CD4-positive, alpha-beta T cell treated with Interferon gamma for 1 hour (primary cell): ENCODE measurements at regions not wholly inside any gene's neighbourhood (a gene's known extent, or its start where the extent isn't known, plus 50 kb on each side); places are given as distances from the start of the nearest gene placed in this dataset.

ENCODE experiments used
- DNase-seq: peaks from one replicate; pipeline ENCODE4 v3.0.0-alpha.2; 2020

- DNase-seq, result no peak
Observed at GRCh38 chr3:182524711-182525401, 268.4 kb upstream of the ATP11B start.

DNA sequence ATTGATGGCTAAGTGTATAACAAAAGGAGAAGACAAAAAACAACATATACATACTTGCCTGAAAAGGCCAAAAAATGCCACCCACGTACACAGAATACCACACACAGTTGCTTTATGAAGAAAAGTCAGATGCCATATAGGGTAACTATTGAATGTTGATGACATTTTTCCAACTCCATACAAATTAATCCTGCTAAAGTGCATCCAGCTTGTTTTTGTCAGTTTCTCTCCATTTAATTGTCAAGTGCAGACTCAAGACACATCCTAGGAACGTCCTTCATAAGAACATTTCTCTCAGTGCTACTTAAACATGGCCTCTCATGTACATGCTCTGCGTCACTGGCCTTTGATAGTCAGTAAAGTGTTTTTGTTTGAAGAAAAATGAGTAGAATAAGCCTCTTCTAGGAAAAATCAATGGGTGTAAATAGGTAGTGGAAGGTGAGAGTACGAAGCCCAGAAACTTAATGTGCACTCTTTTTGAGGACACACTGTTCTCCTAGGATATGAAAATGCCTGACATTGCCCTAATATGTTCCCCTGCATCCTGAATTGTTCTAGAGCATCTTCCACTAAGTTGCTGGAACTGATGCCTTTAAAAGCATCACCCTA lies 267.4 kb upstream of the ATP11B start:
- DNase-seq, result no peak

DNA sequence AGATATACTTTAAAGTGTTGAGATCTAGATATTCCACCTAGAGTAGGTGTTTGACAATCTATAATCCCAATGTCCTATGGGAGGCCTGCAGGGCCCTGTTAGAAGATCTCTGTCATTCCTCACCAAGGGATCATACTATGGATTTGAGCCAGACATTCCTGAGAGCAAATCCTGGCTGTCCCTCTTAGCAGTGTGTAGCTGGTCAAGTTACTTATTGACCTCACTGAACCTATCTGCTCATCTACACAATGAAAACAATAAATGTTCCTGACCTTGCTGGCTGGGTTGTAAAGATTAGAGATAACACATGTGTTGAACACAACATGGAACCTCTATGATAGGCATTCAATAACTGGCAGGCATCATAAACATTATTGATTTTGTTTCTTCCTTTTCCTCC lies 265.6 kb upstream of the ATP11B start:
- no peak for DNase-seq

- DNase-seq, result no peak
Observed at GRCh38 chr3:182530316-182530715, 263.0 kb upstream of the ATP11B start.

- DNase-seq, result no peak
Observed at GRCh38 chr3:182533394-182533793, 259.9 kb upstream of the ATP11B start.

DNA sequence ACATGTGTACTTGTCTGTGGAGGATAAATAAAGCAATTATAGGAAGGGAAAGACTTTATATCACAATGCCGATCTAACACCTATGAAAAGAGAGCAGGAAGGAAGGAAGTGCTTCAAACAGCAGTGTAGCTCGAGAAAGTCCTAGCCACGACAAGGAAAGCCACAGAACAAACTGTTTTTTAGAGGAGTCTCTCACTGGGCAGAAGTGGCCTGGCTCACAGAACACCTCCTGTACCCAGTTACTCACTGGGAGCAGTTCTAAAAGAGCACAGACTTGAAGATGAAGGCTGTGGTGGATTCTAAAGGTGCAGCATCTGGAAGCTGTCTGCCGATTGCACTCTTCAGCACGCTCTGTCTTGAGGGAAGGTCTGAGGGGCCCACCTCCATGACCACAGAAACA lies 248.8 kb upstream of the ATP11B start:
- DNase-seq, result no peak

- no peak for DNase-seq
Observed at GRCh38 chr3:182562274-182562673, 231.0 kb upstream of the ATP11B start.

GRCh38 chr3:182565916-182566796 lies 227.1 kb upstream of the ATP11B start:
- DNase-seq, result no peak

DNA sequence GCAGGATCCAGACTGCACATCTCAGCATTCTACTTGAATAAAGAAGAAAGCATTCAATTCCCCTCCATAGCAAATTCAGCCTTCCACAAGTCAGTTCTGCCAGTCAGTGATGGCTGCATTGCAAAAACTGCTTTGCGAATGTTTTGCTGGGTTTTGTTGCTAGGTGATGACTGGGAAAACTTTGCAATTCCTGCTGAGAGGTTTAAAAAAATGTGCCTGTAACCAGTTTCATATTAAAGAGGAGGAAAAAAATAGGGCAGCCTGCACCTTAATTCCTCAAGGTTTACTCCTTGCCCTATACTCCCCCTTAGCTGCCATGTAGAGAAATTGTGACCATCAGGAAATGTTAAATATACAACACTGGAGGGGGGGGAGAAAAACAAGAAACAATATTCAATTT lies 225.6 kb upstream of the ATP11B start:
- DNase-seq, result no peak

GRCh38 chr3:182568261-182568660 lies 225.0 kb upstream of the ATP11B start:
- DNase-seq, result no peak

DNA sequence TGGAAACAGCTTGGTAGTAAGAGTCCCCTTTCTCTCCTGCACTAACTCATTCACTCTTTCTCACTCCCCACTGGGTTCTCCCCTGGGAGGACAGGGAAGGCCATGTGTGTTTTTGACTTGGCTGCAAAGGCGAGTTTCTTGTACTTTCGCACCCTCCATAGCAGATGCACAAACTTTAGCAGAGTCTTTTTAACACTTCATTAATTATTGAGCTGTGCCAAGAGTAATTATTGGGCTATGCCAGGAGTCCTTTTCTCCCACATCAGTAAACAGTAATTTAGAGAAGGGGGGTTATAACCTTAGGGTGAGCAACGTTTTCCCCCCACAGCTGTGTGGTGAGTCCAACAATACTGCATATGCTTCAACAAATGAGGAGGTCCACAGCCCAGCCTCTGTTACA lies 224.4 kb upstream of the ATP11B start:
- no peak for DNase-seq

GRCh38 chr3:182570946-182571594 lies 222.2 kb upstream of the ATP11B start:
- DNase-seq, result no peak

DNA sequence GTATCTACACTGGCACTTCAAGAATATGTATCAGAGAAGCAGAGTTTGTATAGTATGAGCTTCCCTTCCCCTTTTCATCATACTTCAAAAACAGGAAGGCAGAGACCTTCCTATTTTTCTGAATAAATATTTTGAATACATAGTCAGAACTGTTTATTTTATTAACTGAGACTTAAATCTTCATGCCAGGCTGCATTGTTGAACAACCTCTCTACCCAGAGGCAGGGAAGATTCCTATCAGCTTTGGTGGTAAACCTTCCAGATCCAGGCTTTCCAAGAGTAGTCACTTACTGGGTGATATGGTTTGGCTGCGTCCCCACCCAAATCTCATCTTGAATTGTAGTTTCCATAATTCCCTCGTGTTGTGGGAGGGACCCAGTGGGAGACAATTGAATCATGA lies 217.4 kb upstream of the ATP11B start:
- DNase-seq, result no peak

- DNase-seq, result no peak
Observed at GRCh38 chr3:182583545-182583944, 209.8 kb upstream of the ATP11B start.

DNA sequence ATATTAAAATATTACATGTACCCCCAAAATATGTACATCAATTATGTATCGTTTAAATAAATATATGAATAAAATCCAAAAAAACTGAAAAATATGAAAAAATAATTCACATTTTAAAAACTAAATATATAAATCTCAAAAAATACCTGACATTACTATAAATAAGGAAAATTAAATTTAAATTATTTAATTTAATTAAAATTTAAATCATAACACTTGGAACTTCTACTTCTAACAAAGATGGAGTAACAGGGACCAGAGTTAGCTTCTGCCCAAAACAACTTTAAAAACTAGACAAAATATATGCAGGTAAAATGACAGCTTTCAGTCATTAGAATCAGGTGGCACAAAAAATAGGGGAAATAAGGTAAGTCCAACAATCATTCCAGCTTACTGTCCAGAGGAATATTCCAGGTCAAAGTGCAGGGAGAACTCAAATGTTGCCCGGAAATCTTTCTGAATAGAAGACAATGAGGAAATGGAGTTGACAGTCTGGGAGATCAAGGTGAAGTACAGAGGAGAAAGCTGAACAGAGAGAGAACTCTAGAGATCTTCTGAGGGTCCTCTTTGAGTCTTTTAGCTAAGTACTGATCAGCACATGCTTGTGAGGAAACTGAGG lies 207.7 kb upstream of the ATP11B start:
- DNase-seq, result no peak

DNA sequence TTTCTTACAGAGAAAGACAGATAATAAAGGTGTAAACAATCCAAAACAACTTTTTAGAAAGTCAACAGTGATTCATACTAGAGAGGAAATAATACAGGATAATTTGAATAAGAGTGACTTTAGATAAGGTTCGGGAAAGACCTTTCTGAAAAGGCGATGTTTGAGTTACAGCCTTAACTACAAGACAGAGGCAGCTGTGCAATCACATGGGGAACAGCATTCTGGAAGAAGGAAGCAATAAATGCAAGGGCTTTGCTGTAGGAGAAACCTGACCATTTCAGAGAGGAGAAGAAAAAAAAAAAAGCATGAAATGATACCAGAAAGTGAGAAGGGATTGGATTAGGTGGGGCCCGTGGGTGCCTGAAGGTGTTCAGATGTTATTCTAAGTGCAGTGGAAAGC lies 200.6 kb upstream of the ATP11B start:
- no peak for DNase-seq

DNA sequence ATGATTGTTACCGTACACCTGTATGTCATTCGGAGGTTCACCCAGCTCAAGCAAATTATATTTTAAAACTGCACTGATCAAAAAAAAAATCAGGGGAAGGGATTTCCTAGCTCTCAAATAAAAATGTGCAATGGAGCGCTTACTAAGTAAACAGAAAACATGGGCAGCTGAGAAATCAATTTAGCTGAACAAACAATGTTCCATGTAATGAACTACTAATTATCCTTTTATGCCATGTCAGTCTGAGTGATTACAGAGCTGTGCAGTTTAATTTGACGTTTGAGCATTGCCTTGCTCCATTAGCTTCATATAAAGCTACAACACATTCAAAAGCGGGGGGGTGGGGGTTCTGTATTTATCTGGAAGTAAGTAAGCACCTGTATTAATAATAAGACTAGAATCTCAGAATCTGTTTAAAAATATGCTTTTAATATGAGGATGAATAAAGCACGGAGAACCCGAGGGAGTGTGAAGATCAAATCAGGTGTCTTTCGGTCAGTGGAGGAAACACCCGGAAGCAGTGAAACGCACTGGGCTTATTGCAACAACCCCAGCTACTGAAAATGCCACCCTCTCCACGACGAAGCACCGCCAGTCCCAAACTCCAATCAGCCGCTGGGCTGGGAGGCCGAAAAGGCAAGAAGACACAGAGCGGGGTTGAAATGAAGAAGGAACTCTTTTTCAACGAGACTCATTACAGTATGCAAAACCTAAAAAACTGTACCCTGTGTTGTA lies 196.5 kb upstream of the ATP11B start:
- no peak for DNase-seq

DNA sequence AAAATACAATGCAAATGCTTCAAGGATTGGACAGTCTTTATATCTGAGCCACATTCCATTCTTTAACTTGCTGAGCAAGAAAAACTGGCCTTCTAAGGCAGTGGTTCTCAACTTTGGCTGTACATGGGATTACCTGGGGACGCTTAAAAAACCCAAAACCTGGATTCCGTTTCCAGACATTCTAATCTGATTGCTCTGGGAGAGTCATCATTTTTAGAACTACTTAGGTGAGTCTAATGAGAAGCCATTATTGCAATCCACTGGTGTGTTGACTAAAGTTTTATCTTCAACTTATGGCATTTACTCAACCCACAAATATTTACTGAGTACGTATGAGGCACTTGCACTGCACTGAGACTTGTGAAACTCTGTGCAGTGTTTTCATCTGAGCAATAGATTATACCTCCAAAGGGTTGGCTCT lies 195.7 kb upstream of the ATP11B start:
- no peak for DNase-seq

DNA sequence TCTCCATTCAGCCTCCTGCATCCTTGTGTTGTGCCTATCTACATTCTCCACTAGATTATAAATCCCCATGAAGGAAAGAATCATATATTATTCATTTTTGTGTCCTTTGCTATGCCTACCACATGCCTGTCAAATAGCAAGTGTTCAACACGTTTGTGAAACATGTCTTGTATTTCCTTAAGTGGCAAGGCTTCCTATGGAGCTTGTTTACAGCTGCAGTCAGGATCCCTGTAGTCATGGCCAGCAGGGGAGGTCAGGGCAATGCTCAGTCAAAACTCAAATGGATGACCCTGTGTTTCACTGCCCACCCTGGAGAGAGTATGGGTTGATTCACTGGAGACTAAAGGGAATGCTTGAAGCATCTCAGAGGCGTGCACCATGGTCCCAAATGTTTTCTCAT lies 191.7 kb upstream of the ATP11B start:
- no peak for DNase-seq

GRCh38 chr3:182603501-182603900 lies 189.8 kb upstream of the ATP11B start:
- DNase-seq, result no peak

DNA sequence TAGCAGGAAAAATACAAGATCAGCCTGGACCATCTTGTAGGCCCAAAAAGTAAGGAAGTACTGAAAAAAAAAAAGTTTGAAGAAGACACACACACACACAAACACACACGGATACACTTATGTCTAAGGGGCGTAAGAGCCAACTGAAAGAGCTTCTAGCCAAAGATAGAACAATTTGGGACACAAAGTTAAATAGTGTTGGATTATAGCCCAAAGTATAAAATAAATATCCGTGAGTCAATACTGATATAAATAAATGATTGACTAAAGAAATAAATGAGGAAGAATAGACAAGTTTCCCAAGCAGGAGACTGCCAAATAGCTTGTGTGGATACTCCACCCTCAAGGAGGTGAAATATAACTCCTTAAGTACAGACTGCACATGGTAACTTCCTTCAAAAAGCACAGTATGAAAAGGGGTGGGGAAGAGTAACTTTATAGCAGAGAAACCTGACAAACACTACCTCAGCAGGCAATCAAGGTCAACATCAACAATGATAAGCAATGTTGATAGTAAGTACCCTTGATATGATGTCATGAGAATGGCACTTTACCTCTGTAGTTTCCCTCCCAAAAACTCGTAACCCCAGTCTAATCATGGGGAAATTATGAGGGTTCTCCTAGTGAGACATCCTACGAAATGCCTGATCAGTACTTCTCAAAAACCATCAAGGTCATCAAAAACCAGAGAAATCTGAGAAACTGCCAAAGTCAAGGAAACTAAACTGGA lies 187.3 kb upstream of the ATP11B start:
- DNase-seq, result no peak
